ENCODE measurements at regions not wholly inside any gene's neighbourhood (a gene's known extent, or its start where the extent isn't known, plus 50 kb on each side); places are given as distances from the start of the nearest gene placed in this dataset.
"Not testable (repeated sequence)": the region's sequence is repeated elsewhere in the genome, so short reads cannot be mapped to it uniquely, and the experiment has no call there.

- intact Hi-C loops (cut with DNase I), result no loop called here
- TF ChIP-seq CTCF (IDR thresholded peaks at IDR 0.05) (no peak), POLR2A (IDR thresholded peaks at IDR 0.05) (no peak)
- peaks cover 0 to 14% (median 0%) of the 10 kb centered on the region in 9 donors for H3K27me3 ChIP-seq
- WGBS, 4 donors, result 71 to 90% (median 87%) methylated on average over 1 of the region's 1 CpG
- H3K4me3 ChIP-seq, result no peak overlapping the region
- DNase-seq (no peak), ATAC-seq (no peak)
- no peaks in the 10 kb centered on the region for H3K4me1 ChIP-seq
- H3K36me3 ChIP-seq, result no peaks in the 10 kb centered on the region
- H3K27ac ChIP-seq, result no peak overlapping the region
- H3K9me3 ChIP-seq, result peaks cover 0 to 6% (median 0%) of the 10 kb centered on the region in 12 donors
Observed at GRCh38 chr10:25831080-25831479, 102.9 kb upstream of the MYO3A start.

- no peak for ATAC-seq
- 52 to 63% (median 55%) methylated on average over 3 of the region's 3 CpGs for WGBS, 4 donors
Observed at GRCh38 chr10:25839683-25840082, 94.3 kb upstream of the MYO3A start.

GRCh38 chr10:25840875-25841274 lies 93.2 kb upstream of the MYO3A start:
- H3K4me1 ChIP-seq; H3K4me3 ChIP-seq; intact Hi-C loops (cut with DNase I); H3K36me3 ChIP-seq; DNase-seq; ATAC-seq; H3K27me3 ChIP-seq; H3K27ac ChIP-seq: not testable (repeated sequence)
- peaks cover 0 to 13% (median 0%) of the 10 kb centered on the region in 12 donors for H3K9me3 ChIP-seq
- WGBS, 4 donors, result 96 to 99% (median 97%) methylated on average over 3 of the region's 3 CpGs

More at GRCh38 chr10:25839683-25840082, 94.3 kb upstream of the MYO3A start:
- H3K27ac ChIP-seq, result no peak overlapping the region
- peaks cover 0 to 3% (median 0%) of the 10 kb centered on the region in 9 donors for H3K27me3 ChIP-seq
- no peaks in the 10 kb centered on the region for H3K4me1 ChIP-seq
- H3K4me3 ChIP-seq, result no peak overlapping the region
- intact Hi-C loops (cut with DNase I), result no loop called here
- TF ChIP-seq CTCF (IDR thresholded peaks at IDR 0.05) (no peak), POLR2A (IDR thresholded peaks at IDR 0.05) (no peak)
- peaks cover 0 to 13% (median 0%) of the 10 kb centered on the region in 12 donors for H3K9me3 ChIP-seq
- no peaks in the 10 kb centered on the region for H3K36me3 ChIP-seq
- DNase-seq, result no peak

GRCh38 chr10:25842146-25842545 lies 91.9 kb upstream of the MYO3A start:
- WGBS, 4 donors, result 60 to 74% (median 70%) methylated on average over 6 of the region's 6 CpGs
- Histone ChIP-seq H3K27me3 (peaks cover 0 to 3% (median 0%) of the 10 kb centered on the region in 9 donors), H3K4me3 (no peak overlapping the region), H3K27ac (no peak overlapping the region), H3K36me3 (no peaks in the 10 kb centered on the region), H3K9me3 (peaks cover 0 to 13% (median 0%) of the 10 kb centered on the region in 12 donors), H3K4me1 (no peaks in the 10 kb centered on the region)
- no peak for TF ChIP-seq POLR2A (IDR thresholded peaks at IDR 0.05)
- TF ChIP-seq CTCF (IDR thresholded peaks at IDR 0.05), result no peak
- ATAC-seq (no peak), DNase-seq (no peak)
- intact Hi-C loops (cut with DNase I), result no loop called here

GRCh38 chr10:25843551-25844170 lies 90.4 kb upstream of the MYO3A start:
- WGBS, 4 donors, result 77 to 85% (median 79%) methylated on average over 10 of the region's 10 CpGs
- H3K36me3 ChIP-seq, result no peaks in the 10 kb centered on the region
- H3K27me3 ChIP-seq, result peaks cover 0 to 3% (median 0%) of the 10 kb centered on the region in 9 donors
- H3K9me3 ChIP-seq, result peaks cover 0 to 13% (median 0%) of the 10 kb centered on the region in 12 donors
- H3K27ac ChIP-seq, result no peak overlapping the region
- H3K4me3 ChIP-seq, result no peak overlapping the region
- no peak for DNase-seq
- intact Hi-C loops (cut with DNase I), result no loop called here
- TF ChIP-seq POLR2A (IDR thresholded peaks at IDR 0.05) (no peak), CTCF (IDR thresholded peaks at IDR 0.05) (no peak)
- ATAC-seq, result no peak
- no peaks in the 10 kb centered on the region for H3K4me1 ChIP-seq

- H3K9me3 ChIP-seq, result peaks cover 0 to 13% (median 0%) of the 10 kb centered on the region in 12 donors
- H3K4me1 ChIP-seq; H3K36me3 ChIP-seq; H3K27ac ChIP-seq; intact Hi-C loops (cut with DNase I); H3K27me3 ChIP-seq; ATAC-seq; DNase-seq; H3K4me3 ChIP-seq: not testable (repeated sequence)
- WGBS, 4 donors, result 82 to 100% (median 89%) methylated on average over 2 of the region's 2 CpGs
Observed at GRCh38 chr10:25844716-25845115, 89.3 kb upstream of the MYO3A start.
